T-helper 1 cell treated with Interleukin-12 subunit alpha and Interleukin-12 subunit beta and Interleukin-4 antibody, amounts not matched to agents 30 μg/mL and 1 μg/mL, for 36 hours (primary cell): ENCODE measurements at regions not wholly inside any gene's neighbourhood (a gene's known extent, or its start where the extent isn't known, plus 50 kb on each side); places are given as distances from the start of the nearest gene placed in this dataset.
"Not testable (repeated sequence)": the region's sequence is repeated elsewhere in the genome, so short reads cannot be mapped to it uniquely, and the experiment has no call there.

ENCODE experiments used
- H3K27ac Mint-ChIP-seq: one replicate; pipeline ENCODE4 v1.8.0; 2021; ENCODE audit warnings: mild to moderate bottlenecking, mixed read lengths
- H3K27me3 Mint-ChIP-seq: one replicate; pipeline ENCODE4 v1.8.0; 2021; ENCODE audit warnings: low read depth, mixed read lengths
- H3K36me3 Mint-ChIP-seq: one replicate; pipeline ENCODE4 v1.8.0; 2021; ENCODE audit warnings: low read depth, mixed read lengths
- H3K4me1 Mint-ChIP-seq: one replicate; pipeline ENCODE4 v1.8.0; 2021; ENCODE audit warnings: low read depth, mixed read lengths
- H3K4me3 Mint-ChIP-seq: one replicate; pipeline ENCODE4 v1.8.0; 2021; ENCODE audit warnings: mild to moderate bottlenecking, moderate library complexity, mixed read lengths
- H3K9me3 Mint-ChIP-seq: one replicate; pipeline ENCODE4 v1.8.0; 2021; ENCODE audit warnings: mixed read lengths

DNA sequence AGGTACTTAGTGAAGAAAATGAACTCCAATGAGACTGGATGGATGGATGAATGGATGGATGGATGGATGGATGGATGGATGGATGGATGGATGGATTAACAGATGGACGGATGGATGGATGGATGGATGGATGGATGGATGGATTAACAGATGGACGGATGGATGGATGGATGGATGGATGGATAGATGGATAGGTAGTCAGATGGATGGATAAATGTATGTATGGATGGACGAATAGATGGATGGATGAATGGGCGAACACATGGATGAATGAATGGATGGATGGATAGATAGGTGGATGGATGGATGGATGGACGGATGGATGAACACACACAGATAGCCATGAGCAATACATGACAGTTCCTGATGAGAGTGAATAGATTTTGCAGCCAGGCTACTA lies 589.0 kb upstream of the B3GAT1 start:
- H3K9me3 Mint-ChIP-seq, H3K4me1 Mint-ChIP-seq, H3K4me3 Mint-ChIP-seq, H3K27me3 Mint-ChIP-seq, H3K27ac Mint-ChIP-seq, H3K36me3 Mint-ChIP-seq: not testable (repeated sequence)

- H3K36me3 Mint-ChIP-seq: no peaks in the 10 kb centered on the region
- H3K9me3 Mint-ChIP-seq: no peaks in the 10 kb centered on the region
- no peak overlapping the region for H3K4me3 Mint-ChIP-seq
- H3K27me3 Mint-ChIP-seq: peaks cover 4% of the 10 kb centered on the region
- no peaks in the 10 kb centered on the region for H3K4me1 Mint-ChIP-seq
- no peak overlapping the region for H3K27ac Mint-ChIP-seq
These were observed 587.5 kb upstream of the B3GAT1 start for GRCh38 chr11:134999590-134999989.

GRCh38 chr11:134997652-134998320 lies 585.7 kb upstream of the B3GAT1 start:
- Mint-ChIP-seq H3K36me3 (no peaks in the 10 kb centered on the region), H3K4me3 (no peak overlapping the region), H3K9me3 (no peaks in the 10 kb centered on the region), H3K4me1 (no peaks in the 10 kb centered on the region), H3K27me3 (peaks cover 9% of the 10 kb centered on the region), H3K27ac (no peak overlapping the region)

DNA sequence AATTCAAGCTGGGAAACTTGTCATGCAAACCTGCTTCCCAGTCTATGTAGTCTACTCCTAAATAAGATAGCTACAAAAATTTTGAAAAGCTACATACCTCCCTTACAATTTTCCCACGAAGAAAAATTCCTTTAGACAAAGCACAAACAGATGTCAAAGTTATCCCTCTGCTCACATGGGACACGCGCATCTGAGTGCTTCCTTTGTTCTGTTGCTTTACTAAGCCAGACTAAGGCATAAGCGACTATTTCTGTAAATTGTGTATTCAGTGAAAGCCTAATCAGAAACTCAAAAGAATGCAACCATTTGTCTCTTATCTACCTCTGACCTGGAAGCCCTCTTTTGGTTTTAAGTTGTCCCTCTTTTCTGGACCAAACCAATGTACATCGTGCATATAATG lies 583.7 kb upstream of the B3GAT1 start:
- H3K36me3 Mint-ChIP-seq: no peaks in the 10 kb centered on the region
- H3K4me1 Mint-ChIP-seq: no peaks in the 10 kb centered on the region
- H3K4me3 Mint-ChIP-seq: no peak overlapping the region
- peaks cover 9% of the 10 kb centered on the region for H3K27me3 Mint-ChIP-seq
- no peaks in the 10 kb centered on the region for H3K9me3 Mint-ChIP-seq
- H3K27ac Mint-ChIP-seq: no peak overlapping the region

GRCh38 chr11:134994431-134994830 lies 582.4 kb upstream of the B3GAT1 start:
- no peaks in the 10 kb centered on the region for H3K4me1 Mint-ChIP-seq
- no peak overlapping the region for H3K4me3 Mint-ChIP-seq
- no peaks in the 10 kb centered on the region for H3K9me3 Mint-ChIP-seq
- H3K27me3 Mint-ChIP-seq: peaks cover 13% of the 10 kb centered on the region
- H3K36me3 Mint-ChIP-seq: no peaks in the 10 kb centered on the region
- H3K27ac Mint-ChIP-seq: no peak overlapping the region

DNA sequence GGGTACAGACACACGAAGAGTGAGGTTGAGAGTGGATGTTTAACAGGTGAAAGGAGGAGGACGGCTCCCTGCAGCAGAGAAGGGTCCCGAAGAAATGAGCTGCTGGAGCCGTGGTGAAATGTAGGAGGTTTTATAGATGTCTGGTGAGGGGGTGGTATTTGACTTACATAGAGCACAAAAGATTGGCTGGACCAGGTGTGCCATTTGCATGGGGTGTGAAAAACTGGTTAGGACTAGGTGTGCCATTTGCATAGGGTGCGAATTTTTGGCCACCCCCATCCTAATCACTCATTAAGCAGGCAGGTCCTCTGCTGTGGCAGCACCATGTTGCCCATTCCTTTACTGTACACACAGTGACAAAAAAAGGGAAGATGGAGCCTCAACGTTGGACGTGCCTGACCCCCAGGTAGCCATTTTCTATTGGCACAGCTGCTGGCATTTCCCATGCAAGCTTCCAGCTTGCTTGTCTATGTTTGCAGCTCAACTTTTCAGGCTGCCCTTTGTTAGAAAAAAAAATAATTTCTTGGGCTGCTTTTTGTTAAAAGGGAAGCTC lies 581.7 kb upstream of the B3GAT1 start:
- Mint-ChIP-seq H3K4me1 (no peaks in the 10 kb centered on the region), H3K36me3 (no peaks in the 10 kb centered on the region), H3K27me3 (peaks cover 13% of the 10 kb centered on the region), H3K4me3 (no peak overlapping the region), H3K9me3 (no peaks in the 10 kb centered on the region), H3K27ac (no peak overlapping the region)

GRCh38 chr11:134992981-134993380 lies 580.9 kb upstream of the B3GAT1 start:
- Mint-ChIP-seq H3K4me1 (no peaks in the 10 kb centered on the region), H3K9me3 (no peaks in the 10 kb centered on the region), H3K27me3 (peaks cover 13% of the 10 kb centered on the region), H3K4me3 (no peak overlapping the region), H3K36me3 (no peaks in the 10 kb centered on the region), H3K27ac (no peak overlapping the region)

GRCh38 chr11:134988495-134988894 lies 576.5 kb upstream of the B3GAT1 start:
- H3K4me1 Mint-ChIP-seq: no peaks in the 10 kb centered on the region
- H3K9me3 Mint-ChIP-seq: no peaks in the 10 kb centered on the region
- no peaks in the 10 kb centered on the region for H3K36me3 Mint-ChIP-seq
- peaks cover 6% of the 10 kb centered on the region for H3K27me3 Mint-ChIP-seq
- H3K27ac Mint-ChIP-seq: no peak overlapping the region
- no peak overlapping the region for H3K4me3 Mint-ChIP-seq

GRCh38 chr11:134987822-134988221 lies 575.8 kb upstream of the B3GAT1 start:
- Mint-ChIP-seq H3K36me3 (no peaks in the 10 kb centered on the region), H3K4me1 (no peaks in the 10 kb centered on the region), H3K27ac (no peak overlapping the region), H3K27me3 (peaks cover 4% of the 10 kb centered on the region), H3K4me3 (no peak overlapping the region), H3K9me3 (no peaks in the 10 kb centered on the region)

- Mint-ChIP-seq H3K9me3 (no peaks in the 10 kb centered on the region), H3K27ac (no peak overlapping the region), H3K4me1 (no peaks in the 10 kb centered on the region), H3K36me3 (no peaks in the 10 kb centered on the region), H3K27me3 (peaks cover 4% of the 10 kb centered on the region), H3K4me3 (no peak overlapping the region)
These were observed 575.3 kb upstream of the B3GAT1 start for GRCh38 chr11:134987223-134987768.

DNA sequence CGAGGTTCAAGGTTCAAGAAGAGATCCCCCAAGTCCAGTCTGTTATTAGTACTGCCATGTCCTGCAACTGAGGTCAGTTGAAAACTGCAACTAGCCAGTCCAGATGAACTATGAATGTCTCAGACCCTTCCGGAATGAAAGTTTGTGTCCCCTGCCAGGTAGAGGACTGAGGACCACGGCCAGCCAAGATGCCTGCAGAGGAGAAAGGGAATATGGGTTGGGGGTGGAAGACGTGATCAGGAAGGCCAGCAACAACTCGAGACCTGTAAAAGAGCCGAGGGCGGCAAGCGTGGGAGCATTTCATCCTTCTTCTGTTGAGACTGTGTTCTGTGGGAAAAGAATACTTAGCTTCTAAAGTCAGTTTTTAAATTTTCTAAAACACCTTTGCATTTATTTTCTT lies 572.4 kb upstream of the B3GAT1 start:
- Mint-ChIP-seq H3K4me3 (no peak overlapping the region), H3K27ac (no peak overlapping the region), H3K27me3 (no peaks in the 10 kb centered on the region), H3K9me3 (no peaks in the 10 kb centered on the region), H3K36me3 (no peaks in the 10 kb centered on the region), H3K4me1 (no peaks in the 10 kb centered on the region)

GRCh38 chr11:134982432-134982831 lies 570.4 kb upstream of the B3GAT1 start:
- H3K9me3 Mint-ChIP-seq, H3K4me3 Mint-ChIP-seq, H3K4me1 Mint-ChIP-seq, H3K36me3 Mint-ChIP-seq, H3K27me3 Mint-ChIP-seq, H3K27ac Mint-ChIP-seq: not testable (repeated sequence)

- no peak overlapping the region for H3K27ac Mint-ChIP-seq
- no peak overlapping the region for H3K4me3 Mint-ChIP-seq
- no peaks in the 10 kb centered on the region for H3K27me3 Mint-ChIP-seq
- H3K4me1 Mint-ChIP-seq: no peaks in the 10 kb centered on the region
- no peaks in the 10 kb centered on the region for H3K36me3 Mint-ChIP-seq
- no peaks in the 10 kb centered on the region for H3K9me3 Mint-ChIP-seq
These were observed 569.8 kb upstream of the B3GAT1 start for GRCh38 chr11:134981835-134982234.

GRCh38 chr11:134980819-134981710 lies 569.0 kb upstream of the B3GAT1 start:
- H3K27ac Mint-ChIP-seq: no peak overlapping the region
- H3K27me3 Mint-ChIP-seq: no peaks in the 10 kb centered on the region
- H3K4me1 Mint-ChIP-seq: no peaks in the 10 kb centered on the region

DNA sequence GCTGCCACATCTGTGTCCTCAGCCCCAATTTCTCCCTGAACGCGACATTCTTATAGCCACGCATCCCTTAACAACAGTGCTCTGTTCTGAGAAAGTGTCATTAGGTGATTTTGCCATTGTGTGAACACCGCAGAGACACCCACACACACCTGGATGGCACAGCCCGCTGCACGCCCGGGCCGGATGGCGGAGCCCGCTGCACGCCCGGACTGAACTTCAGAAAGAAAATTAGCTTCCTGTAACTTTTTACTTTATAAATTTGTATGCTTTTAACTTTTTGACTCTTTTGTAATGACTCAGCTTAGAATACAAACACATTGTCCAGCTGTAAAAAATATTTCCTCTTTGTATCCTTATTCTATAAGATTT lies 567.0 kb upstream of the B3GAT1 start:
- not testable (repeated sequence) for H3K9me3 Mint-ChIP-seq, H3K36me3 Mint-ChIP-seq, H3K4me1 Mint-ChIP-seq, H3K4me3 Mint-ChIP-seq, H3K27me3 Mint-ChIP-seq, H3K27ac Mint-ChIP-seq

More at GRCh38 chr11:134980819-134981710, 569.0 kb upstream of the B3GAT1 start:
- Mint-ChIP-seq H3K4me3 (no peak overlapping the region), H3K36me3 (no peaks in the 10 kb centered on the region), H3K9me3 (no peaks in the 10 kb centered on the region)
